ENCODE measurements at regions not wholly inside any gene's neighbourhood (a gene's known extent, or its start where the extent isn't known, plus 50 kb on each side); places are given as distances from the start of the nearest gene placed in this dataset.

DNA sequence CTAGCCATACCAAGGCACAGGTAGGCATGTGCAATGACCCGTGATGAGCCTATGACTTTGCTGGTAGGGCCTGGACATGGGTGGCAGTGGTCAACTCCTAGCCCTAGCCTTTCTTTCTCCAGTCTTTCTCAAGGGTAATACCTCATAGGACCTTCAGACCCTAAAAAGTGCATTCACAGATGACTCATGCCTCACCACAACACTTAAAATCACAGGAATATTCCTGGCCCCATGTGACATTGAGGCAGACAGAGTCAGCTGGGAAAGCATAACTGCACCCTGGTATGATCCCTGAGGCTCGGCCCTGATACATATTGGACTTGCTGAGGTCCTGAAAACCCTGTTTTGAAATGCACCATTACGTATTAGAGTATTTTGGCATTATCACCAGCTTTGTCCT is 449.5 kb downstream of the HINT1 start:
- H3K27ac ChIP-seq: no peak overlapping the region
- TF ChIP-seq, protein P1, sequence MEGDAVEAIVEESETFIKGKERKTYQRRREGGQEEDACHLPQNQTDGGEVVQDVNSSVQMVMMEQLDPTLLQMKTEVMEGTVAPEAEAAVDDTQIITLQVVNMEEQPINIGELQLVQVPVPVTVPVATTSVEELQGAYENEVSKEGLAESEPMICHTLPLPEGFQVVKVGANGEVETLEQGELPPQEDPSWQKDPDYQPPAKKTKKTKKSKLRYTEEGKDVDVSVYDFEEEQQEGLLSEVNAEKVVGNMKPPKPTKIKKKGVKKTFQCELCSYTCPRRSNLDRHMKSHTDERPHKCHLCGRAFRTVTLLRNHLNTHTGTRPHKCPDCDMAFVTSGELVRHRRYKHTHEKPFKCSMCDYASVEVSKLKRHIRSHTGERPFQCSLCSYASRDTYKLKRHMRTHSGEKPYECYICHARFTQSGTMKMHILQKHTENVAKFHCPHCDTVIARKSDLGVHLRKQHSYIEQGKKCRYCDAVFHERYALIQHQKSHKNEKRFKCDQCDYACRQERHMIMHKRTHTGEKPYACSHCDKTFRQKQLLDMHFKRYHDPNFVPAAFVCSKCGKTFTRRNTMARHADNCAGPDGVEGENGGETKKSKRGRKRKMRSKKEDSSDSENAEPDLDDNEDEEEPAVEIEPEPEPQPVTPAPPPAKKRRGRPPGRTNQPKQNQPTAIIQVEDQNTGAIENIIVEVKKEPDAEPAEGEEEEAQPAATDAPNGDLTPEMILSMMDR (conservative IDR thresholded peaks at IDR 0.05): no peak

DNA sequence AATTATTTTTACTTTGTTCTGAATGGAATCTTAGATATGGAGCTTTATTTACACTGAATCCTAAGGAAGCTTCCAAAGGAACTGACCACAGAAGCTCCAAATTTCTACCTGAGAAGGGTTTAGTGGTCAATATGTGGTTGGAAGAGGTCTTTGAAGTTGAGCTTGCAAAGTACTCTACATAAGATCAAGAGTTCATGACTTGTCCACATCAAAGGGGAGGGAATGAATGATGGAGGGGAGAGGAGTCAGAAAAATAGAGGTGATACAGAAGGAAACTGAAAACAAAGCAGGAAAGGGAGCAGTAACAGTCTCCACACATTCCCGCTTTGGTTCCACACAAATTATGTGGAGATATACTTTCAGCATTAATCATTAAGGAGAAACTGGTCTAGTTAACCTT is 450.9 kb downstream of the HINT1 start:
- no peak overlapping the region for H3K27ac ChIP-seq
- TF ChIP-seq, protein P1 (conservative IDR thresholded peaks at IDR 0.05): no peak

DNA sequence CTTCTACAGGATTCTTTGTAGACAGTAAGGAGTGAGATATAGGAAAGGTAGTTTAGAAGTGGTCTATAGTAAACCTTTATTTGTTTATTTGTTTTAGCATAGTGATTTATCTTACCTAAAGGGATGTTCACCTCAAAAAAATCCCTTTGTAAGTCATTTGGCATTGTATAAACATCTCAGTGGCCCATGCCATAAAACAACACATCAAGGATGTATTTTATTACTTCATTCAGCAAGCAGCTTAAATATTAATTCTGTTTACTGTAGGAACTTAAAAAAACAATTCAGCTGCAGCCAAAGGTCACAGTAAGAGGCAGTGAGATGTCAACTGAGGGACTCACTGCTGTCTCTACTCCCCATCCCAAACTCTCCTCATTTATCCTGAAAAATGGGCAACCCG is 452.7 kb downstream of the HINT1 start:
- TF ChIP-seq, protein P1 (conservative IDR thresholded peaks at IDR 0.05): no peak
- no peak overlapping the region for H3K27ac ChIP-seq

DNA sequence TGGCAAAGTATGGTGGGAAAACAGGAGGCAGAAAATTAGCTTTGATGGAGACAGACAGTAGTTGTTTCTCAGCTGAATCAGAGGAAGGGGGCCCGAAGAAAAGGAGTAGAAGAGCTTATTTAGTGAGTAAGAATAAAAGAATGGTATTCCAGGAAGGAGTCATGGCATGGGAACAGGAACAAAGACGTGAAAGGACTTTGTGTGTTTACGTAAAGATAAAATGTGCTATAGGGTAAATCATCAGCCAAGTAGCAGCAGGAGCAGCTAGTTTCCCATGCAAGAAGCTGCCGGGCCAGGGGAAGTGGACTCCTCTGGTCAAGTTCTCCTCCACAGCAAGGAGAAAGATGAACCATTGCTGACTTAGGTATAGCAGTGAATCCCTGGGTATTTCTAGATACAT is 454.5 kb downstream of the HINT1 start:
- TF ChIP-seq, protein P1 (conservative IDR thresholded peaks at IDR 0.05): no peak
- no peak overlapping the region for H3K27ac ChIP-seq

DNA sequence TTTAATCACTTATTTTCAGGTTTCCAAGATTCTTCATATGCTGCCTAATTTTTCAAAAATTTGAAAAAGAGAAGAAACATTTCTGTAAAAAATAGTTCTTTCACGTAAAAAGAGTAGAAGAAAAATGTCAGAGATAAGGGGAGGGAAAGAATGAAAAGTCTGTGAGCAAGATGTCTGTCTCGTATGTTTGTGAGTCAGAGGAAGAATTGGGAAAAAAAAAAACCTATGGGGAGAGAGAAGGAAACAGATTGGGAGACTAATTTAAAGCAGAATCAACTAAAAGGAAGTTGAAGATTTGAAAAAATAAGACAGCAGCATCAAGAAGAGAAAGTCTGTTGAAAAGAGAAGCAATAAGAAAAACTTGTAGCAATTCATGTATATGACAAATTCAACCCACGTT is 456.3 kb downstream of the HINT1 start:
- no peak overlapping the region for H3K27ac ChIP-seq
- TF ChIP-seq, protein P1 (conservative IDR thresholded peaks at IDR 0.05): no peak

DNA sequence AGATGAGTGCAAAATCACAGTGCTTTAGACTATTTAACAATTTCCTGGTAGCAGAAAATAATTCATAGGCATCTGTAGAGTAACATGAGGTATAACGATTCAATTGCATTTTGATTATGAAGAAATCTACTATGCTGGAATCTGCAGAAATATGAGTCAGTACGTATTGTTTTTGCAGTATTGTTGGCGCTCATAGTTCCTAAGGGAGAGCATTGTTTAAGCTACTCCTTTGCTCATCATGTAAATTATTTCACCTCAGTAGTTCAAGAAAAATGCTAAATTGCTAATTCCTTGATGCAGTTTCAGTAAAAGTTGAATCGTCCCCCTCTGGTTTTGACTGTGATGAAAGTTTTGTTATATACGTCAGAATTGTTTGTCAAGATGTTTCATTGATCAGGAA is 458.4 kb downstream of the HINT1 start:
- TF ChIP-seq, protein P1 (conservative IDR thresholded peaks at IDR 0.05): no peak
- no peak overlapping the region for H3K27ac ChIP-seq

DNA sequence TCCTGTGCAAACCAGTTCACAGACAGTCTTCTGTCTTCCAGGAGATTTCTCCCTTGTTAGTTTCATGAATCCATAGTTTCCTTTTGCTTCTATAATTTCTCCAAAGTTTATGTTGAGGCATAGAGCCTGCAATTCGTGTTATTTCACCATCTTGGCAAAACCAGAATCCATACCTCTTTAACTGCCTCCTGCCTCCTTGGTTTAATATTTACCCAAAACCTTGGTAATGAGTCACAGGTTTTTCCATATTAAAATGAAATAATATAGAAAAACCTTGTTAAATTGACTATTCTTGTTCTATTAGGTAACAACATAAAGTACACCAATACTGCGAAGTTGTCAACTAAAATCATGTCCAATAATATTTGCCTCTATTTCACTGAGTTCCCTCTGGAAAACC is 459.7 kb downstream of the HINT1 start:
- no peak overlapping the region for H3K27ac ChIP-seq
- TF ChIP-seq, protein P1 (conservative IDR thresholded peaks at IDR 0.05): no peak

DNA sequence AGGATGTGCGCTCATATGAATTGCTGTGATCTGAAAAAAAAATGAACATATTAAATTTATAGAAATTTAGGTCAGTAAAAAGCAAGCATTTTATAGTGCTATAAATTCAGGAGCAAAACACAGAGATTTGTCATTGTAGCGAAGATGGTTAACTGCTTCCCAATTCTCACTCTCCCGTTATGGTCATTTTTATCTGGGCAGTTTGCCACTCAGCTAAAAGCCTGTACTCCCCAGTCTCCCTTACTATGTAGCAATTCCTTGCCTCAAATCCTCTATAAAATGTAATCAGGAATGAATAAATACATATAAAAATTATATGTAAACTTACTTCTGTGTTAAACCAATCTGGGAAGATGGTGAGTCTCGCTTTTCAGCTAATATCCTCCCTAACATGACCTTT is 471.5 kb downstream of the HINT1 start:
- no peak overlapping the region for H3K27ac ChIP-seq
- TF ChIP-seq, protein P1 (conservative IDR thresholded peaks at IDR 0.05): no peak

Measured in VCaP (cell line).